WTC11 (cell line): ENCODE measurements at regions not wholly inside any gene's neighbourhood (a gene's known extent, or its start where the extent isn't known, plus 50 kb on each side); places are given as distances from the start of the nearest gene placed in this dataset.

Experiments used
- CBFB ChIP-seq: sonication (generic); formaldehyde crosslinking; IDR thresholded peaks from 2 replicates; pipeline ENCODE4 v1.8.1; 2022; ENCODE audit warnings: mild to moderate bottlenecking, low read depth, missing genetic modification reagents
- CTCF ChIP-seq: fragments of 200-600 bp; IDR thresholded peaks from 2 replicates; pipeline ENCODE4 v1.8.0; 2022; ENCODE audit warnings: antibody characterized with exemption
- ELF4 ChIP-seq: sonication (generic); formaldehyde crosslinking; IDR thresholded peaks from 2 replicates; pipeline ENCODE4 v1.8.1; 2022; ENCODE audit warnings: low read depth, mild to moderate bottlenecking, moderate library complexity, missing genetic modification reagents
- GABPB1 ChIP-seq: sonication (generic); formaldehyde crosslinking; IDR thresholded peaks from 2 replicates; pipeline ENCODE4 v1.8.1; 2023; ENCODE audit warnings: mild to moderate bottlenecking, missing genetic modification reagents
- KAT7 ChIP-seq: sonication (generic); formaldehyde crosslinking; IDR thresholded peaks from 2 replicates; pipeline ENCODE4 v1.8.1; 2023; ENCODE audit warnings: missing genetic modification reagents, mild to moderate bottlenecking, borderline replicate concordance
- MAX ChIP-seq: sonication (generic); formaldehyde crosslinking; IDR thresholded peaks from 2 replicates; pipeline ENCODE4 v1.8.0; 2022; ENCODE audit warnings: mild to moderate bottlenecking, missing genetic modification reagents
- MYBL2 ChIP-seq: sonication (generic); formaldehyde crosslinking; IDR thresholded peaks from 2 replicates; pipeline ENCODE4 v1.8.1; 2023; ENCODE audit warnings: mild to moderate bottlenecking, moderate library complexity, missing genetic modification reagents
- NR1H2 ChIP-seq: sonication (generic); formaldehyde crosslinking; IDR thresholded peaks from 2 replicates; pipeline ENCODE4 v1.9.0; 2021; ENCODE audit warnings: mild to moderate bottlenecking, moderate library complexity, missing genetic modification reagents
- PREB ChIP-seq: sonication (generic); formaldehyde crosslinking; IDR thresholded peaks from 2 replicates; pipeline ENCODE4 v1.8.1; 2022; ENCODE audit warnings: mild to moderate bottlenecking, missing genetic modification reagents, moderate library complexity, borderline replicate concordance
- SMAD4 ChIP-seq: sonication (generic); formaldehyde crosslinking; IDR thresholded peaks from 2 replicates; pipeline ENCODE4 v1.8.0; 2022; ENCODE audit warnings: mild to moderate bottlenecking, missing genetic modification reagents
- USF2 ChIP-seq: sonication (generic); formaldehyde crosslinking; IDR thresholded peaks from 2 replicates; pipeline ENCODE4 v1.8.1; 2023; ENCODE audit warnings: mild to moderate bottlenecking, missing genetic modification reagents, moderate library complexity
- ZBTB21 ChIP-seq: sonication (generic); formaldehyde crosslinking; IDR thresholded peaks from 2 replicates; pipeline ENCODE4 v1.8.1; 2023; ENCODE audit warnings: mild to moderate bottlenecking, missing genetic modification reagents, borderline replicate concordance
- ZNF232 ChIP-seq: sonication (generic); formaldehyde crosslinking; IDR thresholded peaks from 2 replicates; pipeline ENCODE4 v1.8.0; 2022; ENCODE audit warnings: mild to moderate bottlenecking, missing genetic modification reagents

- TF ChIP-seq ZBTB21 (CRISPR knock-in tag) (no peak), CTCF (no peak), ELF4 (CRISPR knock-in tag) (no peak), MYBL2 (no peak), ZNF232 (CRISPR knock-in tag) (no peak), SMAD4 (no peak), USF2 (CRISPR knock-in tag) (no peak), KAT7 (no peak), MAX (CRISPR knock-in tag) (no peak), CBFB (CRISPR knock-in tag) (no peak), PREB (CRISPR knock-in tag) (no peak), NR1H2 (no peak), GABPB1 (CRISPR knock-in tag) (no peak)
These were observed 144.4 kb upstream of the TWIST2 start for GRCh38 chr2:238703436-238703835.
